GM19328 (cell line): ENCODE measurements at regions not wholly inside any gene's neighbourhood (a gene's known extent, or its start where the extent isn't known, plus 50 kb on each side); places are given as distances from the start of the nearest gene placed in this dataset.

Experiments
- ATAC-seq: cut with Tn5 transposase; IDR thresholded peaks from one replicate; pipeline ENCODE4 v1.9.1; 2021; ENCODE audit warnings: mild to moderate bottlenecking, moderate library complexity; ENCODE audit not compliant: unreplicated experiment

GRCh38 chr2:147520817-147521216 is 324.0 kb upstream of the ACVR2A start:
- ATAC-seq: no peak

GRCh38 chr2:147519178-147519577 is 325.7 kb upstream of the ACVR2A start:
- ATAC-seq: no peak

- ATAC-seq: no peak
Observed at GRCh38 chr2:147515213-147515612, 329.6 kb upstream of the ACVR2A start.

DNA sequence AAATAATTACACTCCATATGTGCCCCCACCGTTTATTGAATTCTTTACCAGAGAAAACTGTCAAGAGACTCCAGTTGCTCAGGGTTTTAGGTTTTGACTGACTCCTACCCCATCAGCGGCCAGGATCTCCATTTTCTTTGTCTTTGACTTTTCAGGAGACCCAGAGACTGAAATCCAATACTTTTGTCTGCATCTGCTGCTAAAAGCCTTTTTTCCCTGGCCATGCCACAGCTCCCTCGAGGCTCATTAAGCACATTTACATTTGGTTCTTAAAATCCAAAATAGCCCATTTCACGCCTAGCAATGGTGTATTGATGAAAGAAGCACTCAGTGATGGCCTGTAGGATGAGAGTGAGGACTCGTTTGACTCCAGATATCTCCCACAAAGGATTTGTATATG is 332.6 kb upstream of the ACVR2A start:
- no peak for ATAC-seq

GRCh38 chr2:147511491-147511948 is 333.3 kb upstream of the ACVR2A start:
- ATAC-seq: no peak

GRCh38 chr2:147509821-147510220 is 335.0 kb upstream of the ACVR2A start:
- ATAC-seq: no peak

DNA sequence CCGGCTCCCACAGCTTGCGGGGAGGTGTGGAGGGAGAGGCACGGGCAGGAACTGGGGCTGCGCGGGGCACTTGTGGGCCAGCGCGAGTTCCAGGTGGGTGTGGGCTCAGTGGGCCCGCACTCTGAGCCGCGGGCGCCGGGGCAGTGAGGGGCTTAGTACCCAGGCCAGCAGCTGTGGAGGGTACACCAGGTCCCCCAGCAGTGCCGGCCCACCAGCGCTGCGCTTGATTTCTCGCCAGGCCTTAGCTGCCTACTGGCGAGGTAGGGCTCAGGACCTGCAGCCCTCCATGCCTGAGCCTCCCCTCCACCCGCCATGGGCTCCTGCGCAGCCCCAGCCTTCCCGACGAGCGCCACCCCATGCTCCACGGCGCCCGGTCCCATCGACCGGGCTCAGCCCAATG is 337.9 kb upstream of the ACVR2A start:
- ATAC-seq: no peak

DNA sequence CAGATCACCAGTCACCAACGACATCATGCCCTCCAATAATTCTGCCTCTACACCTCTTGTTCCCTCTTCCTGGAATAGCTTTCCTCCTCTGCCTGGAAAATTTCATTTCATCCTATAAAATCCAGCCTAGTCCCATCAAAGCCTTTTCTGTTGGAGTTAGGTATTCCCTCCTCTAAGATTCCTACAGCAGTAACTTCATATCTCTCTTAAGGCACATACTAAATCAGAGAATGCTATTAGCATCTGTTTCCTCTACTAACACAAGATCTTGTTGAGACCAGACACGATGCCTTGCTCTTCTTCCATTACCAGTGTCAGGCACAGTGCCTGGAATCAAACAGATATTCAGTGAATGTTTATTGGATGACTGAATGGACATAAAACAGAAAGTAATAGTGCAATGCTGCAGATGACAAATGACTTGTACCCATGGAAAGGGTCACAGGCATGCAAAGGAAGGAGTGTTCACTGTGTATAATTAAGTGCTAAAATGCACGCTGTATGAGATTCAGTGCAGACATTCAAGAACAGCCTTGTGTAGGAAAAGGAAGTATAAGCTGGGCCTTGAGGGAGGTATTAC is 342.0 kb upstream of the ACVR2A start:
- ATAC-seq: no peak

DNA sequence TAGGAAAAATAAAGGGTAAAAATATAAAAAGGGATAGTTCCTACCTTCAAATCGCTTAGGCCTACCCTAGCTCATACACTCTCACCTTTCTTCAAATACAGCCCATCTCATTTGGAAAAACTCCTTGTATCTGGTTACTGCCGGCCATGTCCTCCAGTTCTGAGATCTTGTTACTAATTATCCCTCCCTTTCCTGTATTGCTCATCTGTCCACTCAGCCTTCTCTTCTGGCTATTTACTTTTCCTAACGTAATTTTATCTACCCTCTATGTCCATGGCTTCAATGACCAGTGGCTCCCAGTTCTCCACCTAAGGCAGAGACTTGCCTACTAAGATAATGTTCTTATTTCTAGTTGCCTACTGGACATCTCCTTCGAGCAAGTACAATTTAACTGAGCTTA is 342.9 kb upstream of the ACVR2A start:
- ATAC-seq: no peak

DNA sequence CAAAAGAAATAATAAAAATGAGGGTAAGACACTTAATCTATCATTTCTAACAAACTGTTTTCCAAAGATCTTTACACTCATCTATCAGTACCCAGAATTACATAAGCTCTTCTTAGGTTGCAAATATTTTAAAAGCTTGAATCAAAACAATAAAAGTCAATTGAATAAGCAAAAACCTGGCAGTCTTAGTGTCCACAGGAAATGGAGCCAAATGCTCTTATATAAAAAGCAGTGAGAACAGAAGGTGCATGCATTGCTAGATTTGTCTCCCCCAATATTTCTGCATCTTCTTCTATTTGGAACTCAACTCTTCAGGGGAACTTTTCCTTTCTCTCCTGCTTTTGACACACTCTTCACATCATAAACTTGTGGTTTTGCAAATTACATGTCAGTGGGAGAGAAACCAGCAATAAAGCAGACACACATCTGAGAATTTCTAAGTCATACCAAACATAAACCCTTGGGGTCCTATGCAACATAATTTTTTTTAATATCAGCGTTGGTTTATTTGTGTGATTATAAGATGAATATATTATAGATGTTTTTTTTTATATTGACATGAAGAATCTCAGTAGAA is 343.9 kb upstream of the ACVR2A start:
- no peak for ATAC-seq

DNA sequence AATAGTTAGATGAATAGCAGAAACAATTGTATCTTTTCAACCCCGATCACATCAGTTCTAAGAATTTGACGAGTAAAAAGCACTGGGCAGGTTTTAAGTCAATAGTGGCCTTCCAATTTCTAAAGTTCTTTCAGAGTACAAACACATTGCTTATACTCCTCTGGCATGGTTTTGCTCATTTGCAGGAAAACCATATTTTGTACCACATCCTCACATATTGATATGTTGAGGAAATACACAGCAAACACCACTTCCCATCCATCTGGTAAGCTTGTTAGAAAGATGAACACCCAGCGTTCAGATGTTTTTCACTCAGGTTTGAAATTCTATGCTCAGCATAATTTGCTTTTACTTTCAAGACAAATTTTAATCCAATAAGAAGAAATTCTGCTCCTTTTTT is 344.6 kb upstream of the ACVR2A start:
- no peak for ATAC-seq

GRCh38 chr2:147499785-147500184 is 345.0 kb upstream of the ACVR2A start:
- no peak for ATAC-seq

DNA sequence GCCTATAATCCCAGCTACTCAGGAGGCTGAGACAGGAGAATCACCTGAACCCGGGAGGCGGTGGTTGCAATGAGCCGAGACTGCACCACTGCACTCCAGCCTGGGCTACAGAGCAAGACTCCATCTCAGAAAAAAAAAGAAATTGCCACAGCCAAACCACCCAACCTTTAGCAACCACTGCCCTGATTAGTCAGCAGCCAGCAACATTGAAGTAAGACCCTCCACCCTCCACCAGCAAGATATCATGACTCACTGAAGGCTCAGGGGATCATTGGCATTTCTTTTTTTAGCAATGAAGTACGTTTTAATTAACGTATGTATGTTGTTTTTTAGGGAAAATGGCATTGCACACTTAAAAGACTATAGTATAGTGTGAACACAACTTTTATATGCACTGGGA is 349.1 kb upstream of the ACVR2A start:
- ATAC-seq: no peak

DNA sequence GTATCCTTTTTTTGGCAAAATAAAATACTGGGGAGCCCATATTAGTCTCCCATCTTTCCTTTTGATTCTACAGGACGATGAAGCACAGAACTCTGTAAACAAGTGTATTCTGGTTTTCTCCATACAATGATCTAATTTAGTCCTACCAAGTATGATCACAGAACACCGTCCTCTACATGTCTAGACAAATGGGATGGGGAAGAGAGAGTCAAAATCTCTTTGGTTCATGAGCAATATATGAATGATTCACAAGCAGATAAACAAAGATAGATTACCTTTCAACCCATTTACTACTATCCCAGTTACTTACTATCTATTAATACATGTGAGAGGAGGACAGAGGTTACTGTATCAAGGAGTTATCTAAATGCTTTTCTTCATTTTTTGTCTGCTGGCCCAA is 352.4 kb upstream of the ACVR2A start:
- ATAC-seq: no peak

- ATAC-seq: no peak
Observed at GRCh38 chr2:147491506-147491905, 353.3 kb upstream of the ACVR2A start.

- no peak for ATAC-seq
Observed at GRCh38 chr2:147490401-147491261, 354.2 kb upstream of the ACVR2A start.

GRCh38 chr2:147488472-147488871 is 356.4 kb upstream of the ACVR2A start:
- ATAC-seq: no peak

GRCh38 chr2:147487978-147488289 is 356.9 kb upstream of the ACVR2A start:
- no peak for ATAC-seq

GRCh38 chr2:147487286-147487977 is 357.4 kb upstream of the ACVR2A start:
- no peak for ATAC-seq

DNA sequence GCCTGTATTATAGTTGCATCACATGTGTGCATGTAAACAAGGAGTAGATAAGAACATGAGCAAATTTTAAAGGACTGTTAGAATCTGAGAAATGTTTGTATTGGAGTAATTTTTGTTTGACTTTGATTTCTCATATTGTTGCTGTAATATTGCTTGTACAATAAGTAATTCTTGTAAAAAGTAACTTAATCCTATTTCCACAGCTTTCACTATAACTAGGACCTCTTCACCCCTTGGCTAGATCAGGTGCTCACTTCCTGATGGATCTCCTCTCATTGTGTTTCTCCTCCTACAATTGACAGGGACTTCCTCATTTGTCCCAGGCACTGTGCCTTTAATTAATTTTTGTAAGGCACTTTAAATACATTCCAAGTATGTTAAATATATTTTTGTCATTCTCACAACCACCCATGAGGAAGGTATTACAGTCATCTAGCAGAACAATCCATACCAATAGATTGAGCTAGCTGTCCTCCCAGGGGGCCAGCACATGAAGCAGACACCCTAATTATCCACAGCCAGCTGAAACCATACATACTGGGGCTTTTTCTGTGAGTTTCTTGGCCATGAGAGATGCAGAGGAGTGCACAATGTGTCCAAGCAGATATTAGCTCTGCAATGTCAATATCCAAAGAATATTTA is 359.5 kb upstream of the ACVR2A start:
- ATAC-seq: no peak

- ATAC-seq: no peak
Observed at GRCh38 chr2:147483911-147484310, 360.9 kb upstream of the ACVR2A start.
